NCI-H82 treated with DMSO at 0.1 percent for 48 hours (cell line): ENCODE measurements at regions not wholly inside any gene's neighbourhood (a gene's known extent, or its start where the extent isn't known, plus 50 kb on each side); places are given as distances from the start of the nearest gene placed in this dataset.
"Not testable (repeated sequence)": the region's sequence is repeated elsewhere in the genome, so short reads cannot be mapped to it uniquely, and the experiment has no call there.

Experiments used
- DNase-seq: peaks from one replicate; lab custom pipeline; 2025; ENCODE audit not compliant: unreplicated experiment; lab: John Stamatoyannopoulos, UW

GRCh38 chr6:15745781-15746180, 83.0 kb upstream of the DTNBP1 start:
- no peak for DNase-seq

DNA sequence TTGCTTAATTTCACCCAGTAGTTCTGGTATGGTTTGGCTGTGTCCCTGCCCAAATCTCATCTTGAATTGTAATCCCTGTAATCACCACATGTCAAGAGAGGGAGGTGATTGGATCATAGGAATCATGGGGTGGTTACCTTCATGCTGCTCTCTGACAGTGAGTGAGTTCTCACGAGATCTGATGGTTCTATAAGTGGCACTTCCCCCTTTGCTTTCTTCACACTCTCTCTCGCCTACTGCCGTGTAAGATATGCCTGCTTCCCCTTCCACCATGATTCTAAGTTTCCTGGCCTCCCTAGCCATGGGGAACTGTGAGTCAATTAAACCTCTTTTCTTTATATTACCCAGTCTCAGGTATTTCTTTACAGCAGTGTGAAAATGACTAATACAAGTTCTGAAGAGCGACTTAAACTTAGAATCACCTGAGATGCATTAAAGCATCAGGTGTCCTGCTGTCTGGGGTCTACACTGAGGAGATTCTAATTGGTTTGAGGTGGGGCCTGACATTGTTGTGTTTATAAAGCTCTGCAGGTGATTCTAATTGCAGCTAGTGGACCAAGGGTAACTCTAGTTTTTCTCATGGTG, 82.1 kb upstream of the DTNBP1 start:
- no peak for DNase-seq

GRCh38 chr6:15742013-15742412, 79.2 kb upstream of the DTNBP1 start:
- DNase-seq = not testable (repeated sequence)

DNA sequence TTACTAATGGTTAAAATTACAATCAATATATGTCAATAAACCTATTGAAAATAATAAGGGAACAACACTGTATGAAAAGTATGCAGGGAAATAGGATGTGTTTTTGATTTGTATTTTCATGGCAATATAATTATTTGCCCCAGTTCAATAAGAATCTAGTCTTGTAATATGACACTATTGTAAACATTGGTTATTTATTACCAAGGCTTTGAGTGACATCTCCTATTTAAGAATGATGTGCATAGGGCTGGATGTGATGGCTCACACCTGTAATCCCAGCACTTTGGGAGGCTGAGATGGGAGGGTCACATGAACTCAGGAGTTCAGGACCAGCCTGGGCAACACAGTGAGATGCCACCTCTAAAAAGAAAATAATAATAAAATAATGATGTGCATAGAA, 78.6 kb upstream of the DTNBP1 start:
- no peak for DNase-seq

DNA sequence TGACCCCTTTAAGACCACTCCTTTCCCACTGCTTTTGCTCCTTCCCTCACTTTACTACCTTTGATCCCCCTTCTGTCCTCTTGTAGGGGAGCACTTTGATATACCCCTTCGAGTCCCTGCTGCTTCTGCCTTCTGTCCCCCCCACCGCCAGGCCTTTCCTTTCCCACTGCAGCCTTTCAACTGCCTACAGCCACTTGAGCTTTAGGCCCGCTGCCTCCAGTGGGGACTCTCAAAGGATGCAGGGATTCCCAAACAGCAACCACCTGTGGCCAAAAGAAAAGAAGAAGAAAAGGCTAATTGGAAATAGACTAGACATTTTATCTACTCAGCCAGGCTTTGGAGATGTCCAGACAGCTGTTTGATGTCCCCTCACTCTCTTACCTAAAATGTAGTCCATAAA, 77.0 kb upstream of the DTNBP1 start:
- DNase-seq = no peak

GRCh38 chr6:15739353-15739752, 76.5 kb upstream of the DTNBP1 start:
- DNase-seq = no peak

DNA sequence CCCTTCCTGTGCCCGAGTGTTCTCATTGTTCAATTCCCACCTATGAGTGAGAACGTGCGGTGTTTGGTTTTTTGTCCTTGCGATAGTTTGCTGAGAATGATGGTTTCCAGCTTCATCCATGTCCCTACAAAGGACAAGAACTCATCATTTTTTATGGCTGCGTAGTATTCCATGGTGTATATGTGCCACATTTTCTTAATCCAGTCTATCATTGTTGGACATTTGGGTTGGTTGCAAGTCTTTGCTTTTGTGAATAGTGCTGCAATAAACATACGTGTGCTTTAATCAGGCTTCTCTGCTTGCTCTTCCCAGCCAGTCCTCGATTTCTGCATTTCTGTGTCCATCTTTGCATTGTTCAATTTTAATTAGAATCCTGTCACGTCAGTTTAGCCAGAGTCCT, 75.4 kb upstream of the DTNBP1 start:
- not testable (repeated sequence) for DNase-seq

DNA sequence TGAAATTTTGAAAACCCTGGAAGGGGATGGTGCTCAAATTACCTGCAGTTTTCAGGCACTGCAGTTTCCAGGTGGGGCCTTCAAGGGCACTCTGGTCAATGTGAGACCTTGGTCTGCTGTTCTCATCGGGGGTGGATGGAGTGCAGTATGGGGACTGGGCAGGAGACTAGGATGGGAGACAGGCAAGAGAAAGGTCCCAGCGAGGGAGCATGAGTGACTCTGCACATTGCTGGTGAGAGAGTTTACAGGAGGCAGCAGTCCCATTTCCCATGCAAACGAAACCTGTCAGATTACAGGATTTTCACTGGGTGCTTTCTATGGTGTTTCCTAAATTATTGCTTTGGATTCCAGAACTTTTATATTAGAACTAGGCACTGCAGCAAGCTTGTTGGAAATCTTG, 73.5 kb upstream of the DTNBP1 start:
- DNase-seq = no peak

- no peak for DNase-seq
These were observed 72.9 kb upstream of the DTNBP1 start for GRCh38 chr6:15735567-15736265.

- no peak for DNase-seq
These were observed 71.5 kb upstream of the DTNBP1 start for GRCh38 chr6:15734118-15734897.

GRCh38 chr6:15730922-15731321, 68.1 kb upstream of the DTNBP1 start:
- DNase-seq = no peak

DNA sequence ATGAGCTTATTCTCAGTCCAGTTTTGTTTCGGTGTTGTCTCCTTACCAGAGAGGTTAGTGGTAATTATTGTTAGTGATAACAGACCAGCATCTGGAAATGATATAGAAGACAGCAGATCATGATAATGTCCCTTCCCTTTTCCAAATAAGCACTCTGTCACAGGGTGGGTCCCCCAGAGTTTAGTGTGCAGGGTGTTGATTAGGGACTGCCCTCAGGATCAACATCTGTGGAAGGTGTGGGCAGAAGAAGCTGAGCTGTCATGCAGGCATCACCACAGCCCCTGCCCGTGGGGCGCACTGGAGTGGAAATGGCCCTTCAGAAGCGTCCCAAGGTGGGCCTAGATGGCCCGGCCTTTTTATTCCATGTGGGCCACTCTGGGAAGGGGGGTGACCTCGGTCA, 67.6 kb upstream of the DTNBP1 start:
- no peak for DNase-seq

- DNase-seq = no peak
These were observed 59.9 kb upstream of the DTNBP1 start for GRCh38 chr6:15722731-15723130.

DNA sequence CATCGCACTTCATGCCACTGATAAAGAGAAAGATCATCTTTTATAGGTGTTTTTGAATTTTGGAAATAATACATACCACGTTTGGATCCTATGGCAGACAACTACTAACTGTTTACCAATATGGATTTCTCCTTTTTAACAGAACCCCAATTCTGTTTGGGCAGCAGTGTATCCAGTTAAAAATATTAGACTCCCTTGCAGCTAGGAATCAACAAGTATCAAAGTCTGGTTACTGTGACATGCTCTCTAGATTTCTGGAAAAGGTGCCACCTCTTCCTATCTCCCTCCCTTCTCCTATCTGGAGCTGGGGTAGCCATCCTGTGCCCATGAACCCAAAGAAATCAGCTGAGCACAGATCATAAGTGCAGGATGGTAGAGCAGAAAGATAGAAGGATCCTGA, 54.1 kb upstream of the DTNBP1 start:
- no peak for DNase-seq

- DNase-seq = no peak
These were observed 53.0 kb upstream of the DTNBP1 start for GRCh38 chr6:15715851-15716250.

DNA sequence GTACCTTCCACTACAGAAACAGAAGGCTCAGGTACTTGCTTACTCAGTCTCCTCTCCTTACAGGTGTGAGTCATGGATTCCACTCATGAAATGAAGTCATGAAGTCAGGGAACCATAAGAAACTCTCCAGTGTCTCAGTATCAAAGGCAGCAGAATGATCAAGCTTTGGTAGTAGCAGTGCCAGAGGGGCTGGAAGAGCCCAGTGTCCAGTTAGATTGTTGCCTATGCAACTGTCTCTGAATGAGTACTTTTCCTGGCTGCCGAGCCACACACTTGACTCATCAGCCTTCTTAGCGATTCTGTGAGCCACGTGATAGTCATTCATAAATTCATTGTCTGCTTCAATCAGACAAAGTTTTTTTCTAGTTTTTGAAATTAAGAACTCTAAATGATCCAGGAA, 52.2 kb upstream of the DTNBP1 start:
- DNase-seq = no peak

GRCh38 chr6:15714658-15715057, 51.8 kb upstream of the DTNBP1 start:
- DNase-seq = no peak

GRCh38 chr6:15713325-15713724, 50.5 kb upstream of the DTNBP1 start:
- DNase-seq = no peak

DNA sequence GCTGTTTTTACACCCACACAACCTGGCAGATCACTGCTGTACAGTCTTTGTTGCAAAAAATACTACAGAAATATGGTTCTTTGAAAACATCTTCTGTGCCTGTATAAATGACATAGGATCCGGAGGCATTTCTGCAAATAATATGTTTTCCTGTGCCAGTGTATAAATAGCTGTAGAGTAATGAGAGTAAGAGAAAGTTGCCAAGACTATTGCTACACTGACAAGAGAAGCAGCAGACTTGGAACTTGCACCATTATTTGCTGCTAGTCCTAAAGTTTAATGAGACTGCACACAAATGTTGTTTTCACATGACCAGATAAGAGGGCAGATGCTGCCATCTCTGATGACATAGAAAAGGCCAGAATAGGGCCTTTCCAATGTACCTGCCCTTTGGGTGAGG, 50.0 kb upstream of the DTNBP1 start:
- DNase-seq = no peak
